HepG2 (cell line): ENCODE measurements at regions not wholly inside any gene's neighbourhood (a gene's known extent, or its start where the extent isn't known, plus 50 kb on each side); places are given as distances from the start of the nearest gene placed in this dataset.
A peak's percentile ranks its signal among the peaks of the same experiment; 100 is the strongest.

ENCODE experiments used
- NBN ChIP-seq: fragments of 450-650 bp; conservative IDR thresholded peaks from 2 replicates; pipeline ENCODE4 v1.6.1; 2017
- TFAP4 ChIP-seq: sonication (generic); IDR thresholded peaks from 2 replicates; pipeline ENCODE4 v1.6.1; 2016; ENCODE audit warnings: low read depth, borderline replicate concordance
- ZNF513 ChIP-seq: sonication (generic); formaldehyde crosslinking; conservative IDR thresholded peaks from 2 replicates; pipeline ENCODE4 v1.5.0; 2020; ENCODE audit warnings: missing genetic modification reagents
- ZNF713 ChIP-seq: sonication (generic); formaldehyde crosslinking; IDR thresholded peaks from 2 replicates; pipeline ENCODE4 v1.4.0; 2020; ENCODE audit warnings: mild to moderate bottlenecking, missing genetic modification reagents
- TF ChIP-seq, protein P1 (sequence below): sonication (generic); formaldehyde crosslinking; IDR thresholded peaks from 2 replicates; pipeline ENCODE4 v1.5.1; 2020; ENCODE audit warnings: mild to moderate bottlenecking, missing genetic modification reagents, moderate library complexity
- TF ChIP-seq, protein P2 (sequence below): sonication (generic); formaldehyde crosslinking; conservative IDR thresholded peaks from 2 replicates; pipeline ENCODE4 v1.4.0; 2020; ENCODE audit warnings: missing genetic modification reagents

DNA sequence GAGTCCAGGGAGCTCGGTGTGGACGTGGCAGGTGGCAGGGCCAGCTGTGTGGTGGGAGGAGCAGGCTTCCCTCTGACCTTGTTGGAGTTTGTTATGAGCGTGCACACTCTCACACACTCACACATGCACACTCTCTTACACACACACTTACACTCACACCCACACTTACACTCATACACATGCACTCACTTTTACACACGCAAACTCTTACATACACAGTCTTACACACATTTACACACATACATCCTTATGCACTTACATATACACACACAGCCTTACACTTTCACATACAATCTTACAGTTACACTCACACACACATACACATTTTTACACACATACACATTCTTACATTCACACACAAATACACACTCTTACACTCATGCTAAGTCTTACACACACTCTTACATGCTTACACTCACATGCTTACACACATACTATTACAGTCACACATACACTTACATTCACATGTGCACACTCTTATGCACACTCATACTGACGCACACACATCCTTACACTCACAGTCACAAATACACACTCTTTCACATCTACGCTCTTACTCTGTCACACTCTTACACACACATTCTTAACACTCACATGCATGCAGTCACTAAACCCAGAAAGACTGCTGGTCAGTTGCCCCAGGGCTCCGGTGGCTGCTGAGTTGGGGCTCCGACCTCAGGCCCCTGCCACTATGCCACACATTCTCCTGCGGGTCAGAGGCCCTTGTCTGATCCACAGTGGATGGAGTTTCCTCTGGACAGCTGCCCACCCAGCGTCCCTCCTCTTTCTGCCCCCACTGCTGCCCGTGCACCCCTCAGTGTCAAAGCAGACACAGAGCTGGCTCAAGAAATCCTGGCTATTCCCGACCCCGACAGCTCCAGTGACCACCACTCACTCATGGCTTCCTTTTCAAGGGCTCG is 95.8 kb downstream of the ADRA2C start (continued):
- TF ChIP-seq, protein P1, sequence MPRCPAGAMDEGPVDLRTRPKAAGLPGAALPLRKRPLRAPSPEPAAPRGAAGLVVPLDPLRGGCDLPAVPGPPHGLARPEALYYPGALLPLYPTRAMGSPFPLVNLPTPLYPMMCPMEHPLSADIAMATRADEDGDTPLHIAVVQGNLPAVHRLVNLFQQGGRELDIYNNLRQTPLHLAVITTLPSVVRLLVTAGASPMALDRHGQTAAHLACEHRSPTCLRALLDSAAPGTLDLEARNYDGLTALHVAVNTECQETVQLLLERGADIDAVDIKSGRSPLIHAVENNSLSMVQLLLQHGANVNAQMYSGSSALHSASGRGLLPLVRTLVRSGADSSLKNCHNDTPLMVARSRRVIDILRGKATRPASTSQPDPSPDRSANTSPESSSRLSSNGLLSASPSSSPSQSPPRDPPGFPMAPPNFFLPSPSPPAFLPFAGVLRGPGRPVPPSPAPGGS (CRISPR knock-in tag): no peak
- no peak for TF ChIP-seq ZNF713 (CRISPR knock-in tag)
- no peak for TF ChIP-seq ZNF513
- TF ChIP-seq, protein P2, sequence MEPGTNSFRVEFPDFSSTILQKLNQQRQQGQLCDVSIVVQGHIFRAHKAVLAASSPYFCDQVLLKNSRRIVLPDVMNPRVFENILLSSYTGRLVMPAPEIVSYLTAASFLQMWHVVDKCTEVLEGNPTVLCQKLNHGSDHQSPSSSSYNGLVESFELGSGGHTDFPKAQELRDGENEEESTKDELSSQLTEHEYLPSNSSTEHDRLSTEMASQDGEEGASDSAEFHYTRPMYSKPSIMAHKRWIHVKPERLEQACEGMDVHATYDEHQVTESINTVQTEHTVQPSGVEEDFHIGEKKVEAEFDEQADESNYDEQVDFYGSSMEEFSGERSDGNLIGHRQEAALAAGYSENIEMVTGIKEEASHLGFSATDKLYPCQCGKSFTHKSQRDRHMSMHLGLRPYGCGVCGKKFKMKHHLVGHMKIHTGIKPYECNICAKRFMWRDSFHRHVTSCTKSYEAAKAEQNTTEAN (CRISPR knock-in tag): 0 out of 2 replicates have a peak, but pooled peaks have one; percentile 0
- TF ChIP-seq NBN: peak; percentile 96
- TF ChIP-seq TFAP4: peak; percentile 16; the same call in 1 of the 2 replicates
